SK-N-SH treated with all-trans-retinoic acid at 6 μM for 48 hours (cell line): ENCODE measurements at regions not wholly inside any gene's neighbourhood (a gene's known extent, or its start where the extent isn't known, plus 50 kb on each side); places are given as distances from the start of the nearest gene placed in this dataset.

Experiments used
- ATAC-seq: fragments of 200-7000 bp; cut with Tn5 transposase; 3 replicates; pipeline ENCODE4 v1.9.1; 2020; ENCODE audit warnings: mild to moderate bottlenecking, moderate library complexity
- ARNTL ChIP-seq: fragments of 450-650 bp; formaldehyde crosslinking; IDR thresholded peaks from 2 replicates; pipeline ENCODE4 v1.5.0; 2020; ENCODE audit warnings: low read depth, mild to moderate bottlenecking, moderate library complexity, borderline replicate concordance
- BACH2 ChIP-seq: fragments of 250-450 bp; sonication (Bioruptor Pico); IDR thresholded peaks from 2 replicates; pipeline ENCODE4 v1.9.0; 2021; ENCODE audit warnings: mild to moderate bottlenecking, borderline replicate concordance
- CSDC2 ChIP-seq: fragments of 250-450 bp; sonication (Bioruptor Pico); IDR thresholded peaks from 2 replicates; pipeline ENCODE4 v1.5.0; 2020; ENCODE audit warnings: mild to moderate bottlenecking, moderate library complexity
- CSRNP3 ChIP-seq: fragments of 250-450 bp; sonication (Bioruptor Pico); IDR thresholded peaks from 2 replicates; pipeline ENCODE4 v1.5.1; 2021; ENCODE audit warnings: mild to moderate bottlenecking, moderate library complexity
- ESRRG ChIP-seq: fragments of 250-450 bp; sonication (Bioruptor Pico); IDR thresholded peaks from 2 replicates; pipeline ENCODE4 v1.6.1; 2021; ENCODE audit warnings: mild to moderate bottlenecking
- GLIS3 ChIP-seq: fragments of 250-450 bp; sonication (Bioruptor Pico); IDR thresholded peaks from 2 replicates; pipeline ENCODE4 v1.5.0; 2020; ENCODE audit warnings: mild to moderate bottlenecking, moderate library complexity
- ISL1 ChIP-seq: fragments of 250-450 bp; sonication (Bioruptor Pico); IDR thresholded peaks from 2 replicates; pipeline ENCODE4 v2.1.2; 2022; ENCODE audit warnings: mild to moderate bottlenecking, moderate library complexity
- PPARA ChIP-seq: fragments of 250-450 bp; sonication (Bioruptor Pico); IDR thresholded peaks from 2 replicates; pipeline ENCODE4 v1.5.0; 2020; ENCODE audit warnings: mild to moderate bottlenecking, borderline replicate concordance
- SNAI2 ChIP-seq: fragments of 250-450 bp; sonication (Bioruptor Pico); IDR thresholded peaks from 2 replicates; pipeline ENCODE4 v1.5.0; 2020; ENCODE audit warnings: mild to moderate bottlenecking, moderate library complexity
- TCF4 ChIP-seq: fragments of 250-450 bp; sonication (Bioruptor Pico); IDR thresholded peaks from 2 replicates; pipeline ENCODE4 v1.8.0; 2021; ENCODE audit warnings: mild to moderate bottlenecking, moderate library complexity, borderline replicate concordance
- TOX ChIP-seq: fragments of 250-450 bp; sonication (Bioruptor Pico); IDR thresholded peaks from 2 replicates; pipeline ENCODE4 v1.8.0; 2021; ENCODE audit warnings: mild to moderate bottlenecking, moderate library complexity, borderline replicate concordance
- TSHZ2 ChIP-seq: fragments of 250-450 bp; sonication (Bioruptor Pico); IDR thresholded peaks from 2 replicates; pipeline ENCODE4 v1.5.0; 2020; ENCODE audit warnings: mild to moderate bottlenecking, moderate library complexity
- ZC3H10 ChIP-seq: fragments of 250-450 bp; sonication (Bioruptor Pico); IDR thresholded peaks from 2 replicates; pipeline ENCODE4 v1.5.1; 2021; ENCODE audit warnings: mild to moderate bottlenecking, moderate library complexity
- ZFP3 ChIP-seq: fragments of 250-450 bp; sonication (Bioruptor Pico); IDR thresholded peaks from 2 replicates; pipeline ENCODE4 v1.5.0; 2020; ENCODE audit warnings: mild to moderate bottlenecking, moderate library complexity
- ZFP30 ChIP-seq: fragments of 450-650 bp; formaldehyde crosslinking; IDR thresholded peaks from 2 replicates; pipeline ENCODE4 v1.5.0; 2022; ENCODE audit warnings: mild to moderate bottlenecking, moderate library complexity
- ZNF565 ChIP-seq: fragments of 450-650 bp; formaldehyde crosslinking; conservative IDR thresholded peaks from 2 replicates; pipeline ENCODE4 v1.5.0; 2020; ENCODE audit warnings: low read depth, mild to moderate bottlenecking, moderate library complexity
- ZNF70 ChIP-seq: fragments of 450-650 bp; formaldehyde crosslinking; IDR thresholded peaks from 2 replicates; pipeline ENCODE4 v1.5.0; 2020; ENCODE audit warnings: mild to moderate bottlenecking, moderate library complexity
- ZNF8 ChIP-seq: fragments of 450-650 bp; formaldehyde crosslinking; IDR thresholded peaks from 2 replicates; pipeline ENCODE4 v1.5.0; 2020; ENCODE audit warnings: mild to moderate bottlenecking, moderate library complexity
- TF ChIP-seq, protein P1 (sequence below): fragments of 250-450 bp; sonication (Bioruptor Pico); IDR thresholded peaks from 2 replicates; pipeline ENCODE4 v1.5.1; 2020; ENCODE audit warnings: low read depth, mild to moderate bottlenecking, moderate library complexity
- TF ChIP-seq, protein P2 (sequence below): fragments of 250-450 bp; sonication (Bioruptor Pico); IDR thresholded peaks from 2 replicates; pipeline ENCODE4 v1.8.0; 2021; ENCODE audit warnings: low read depth, mild to moderate bottlenecking, moderate library complexity, borderline replicate concordance

DNA sequence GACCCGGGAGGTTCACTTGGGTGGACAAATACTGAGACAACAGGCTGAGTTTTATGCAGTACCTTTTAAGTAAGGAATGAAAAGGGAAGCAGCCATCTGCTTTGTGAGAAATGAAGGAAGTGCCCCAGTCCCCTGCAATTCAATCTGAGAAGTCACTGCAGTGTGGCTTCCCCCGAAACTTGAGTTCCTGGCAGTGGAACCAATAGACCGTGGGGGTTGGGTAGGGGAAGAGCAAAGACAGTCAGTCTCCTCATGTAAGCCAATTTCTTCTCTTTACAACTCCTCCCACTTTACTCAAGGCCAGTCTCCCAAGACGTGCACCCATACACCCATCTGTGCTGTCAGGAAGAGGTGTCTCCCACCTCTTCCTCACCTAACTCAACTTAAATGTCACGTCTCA lies 206.5 kb downstream of the BCAT1 start:
- no peak for TF ChIP-seq ISL1
- TF ChIP-seq TCF4 (CRISPR knock-in tag), result no peak
- TF ChIP-seq TSHZ2 (CRISPR knock-in tag), result no peak
- no peak for TF ChIP-seq BACH2 (CRISPR knock-in tag)
- no peak for TF ChIP-seq ESRRG (CRISPR knock-in tag)
- no peak for TF ChIP-seq ZFP30 (CRISPR knock-in tag)
- TF ChIP-seq PPARA (CRISPR knock-in tag), result no peak
- no peak for TF ChIP-seq CSDC2 (CRISPR knock-in tag)
- TF ChIP-seq ZNF8 (CRISPR knock-in tag), result no peak
- TF ChIP-seq, protein P1, sequence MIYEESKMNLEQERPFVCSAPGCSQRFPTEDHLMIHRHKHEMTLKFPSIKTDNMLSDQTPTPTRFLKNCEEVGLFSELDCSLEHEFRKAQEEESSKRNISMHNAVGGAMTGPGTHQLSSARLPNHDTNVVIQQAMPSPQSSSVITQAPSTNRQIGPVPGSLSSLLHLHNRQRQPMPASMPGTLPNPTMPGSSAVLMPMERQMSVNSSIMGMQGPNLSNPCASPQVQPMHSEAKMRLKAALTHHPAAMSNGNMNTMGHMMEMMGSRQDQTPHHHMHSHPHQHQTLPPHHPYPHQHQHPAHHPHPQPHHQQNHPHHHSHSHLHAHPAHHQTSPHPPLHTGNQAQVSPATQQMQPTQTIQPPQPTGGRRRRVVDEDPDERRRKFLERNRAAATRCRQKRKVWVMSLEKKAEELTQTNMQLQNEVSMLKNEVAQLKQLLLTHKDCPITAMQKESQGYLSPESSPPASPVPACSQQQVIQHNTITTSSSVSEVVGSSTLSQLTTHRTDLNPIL (CRISPR knock-in tag), result no peak
- no peak for TF ChIP-seq ZNF70 (CRISPR knock-in tag)
- TF ChIP-seq CSRNP3 (CRISPR knock-in tag), result no peak
- no peak for ATAC-seq

GRCh38 chr12:24741216-24741615 lies 207.7 kb downstream of the BCAT1 start:
- ATAC-seq, result no peak
- TF ChIP-seq ZFP3 (no peak), TSHZ2 (CRISPR knock-in tag) (no peak), SNAI2 (CRISPR knock-in tag) (no peak), ARNTL (CRISPR knock-in tag) (no peak), ZNF70 (CRISPR knock-in tag) (no peak), CSRNP3 (CRISPR knock-in tag) (no peak)

DNA sequence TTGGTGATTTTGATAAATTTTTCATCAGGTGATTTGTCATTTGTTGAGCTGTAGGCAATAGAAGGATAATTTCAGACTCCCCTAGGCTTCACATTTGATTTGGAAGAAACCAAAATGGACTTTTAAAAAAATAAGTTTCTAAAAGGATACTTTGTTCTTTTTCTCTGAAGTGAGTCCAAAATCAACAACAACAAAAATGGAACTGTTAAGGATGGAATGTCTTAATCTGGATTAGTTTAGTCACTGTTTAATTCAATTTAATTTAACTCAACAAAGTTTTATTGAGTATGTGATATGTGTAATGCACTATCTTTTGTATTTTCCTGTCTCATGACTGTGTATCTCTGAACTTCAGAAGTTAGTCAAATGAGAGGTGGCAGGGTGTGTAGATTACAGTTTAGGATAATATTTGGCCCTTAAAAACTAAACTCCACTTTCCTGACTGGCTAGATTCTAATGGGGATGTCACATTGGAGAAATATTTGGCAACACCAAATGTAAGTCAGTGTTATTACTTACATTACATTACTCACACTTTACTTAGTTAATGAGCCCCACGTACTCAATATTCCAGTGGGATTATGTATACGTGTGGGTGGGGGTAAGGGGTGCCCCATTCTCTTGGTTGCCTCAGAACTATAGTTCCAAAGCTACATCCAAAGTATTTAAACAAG lies 209.7 kb downstream of the BCAT1 start:
- no peak for ATAC-seq
- peak; percentile 51 for TF ChIP-seq ISL1
- TF ChIP-seq GLIS3 (CRISPR knock-in tag), result no peak
- TF ChIP-seq ZC3H10, result 0 out of 2 replicates have a peak, but pooled peaks have one; percentile 43
- TF ChIP-seq ZFP3, result no peak

DNA sequence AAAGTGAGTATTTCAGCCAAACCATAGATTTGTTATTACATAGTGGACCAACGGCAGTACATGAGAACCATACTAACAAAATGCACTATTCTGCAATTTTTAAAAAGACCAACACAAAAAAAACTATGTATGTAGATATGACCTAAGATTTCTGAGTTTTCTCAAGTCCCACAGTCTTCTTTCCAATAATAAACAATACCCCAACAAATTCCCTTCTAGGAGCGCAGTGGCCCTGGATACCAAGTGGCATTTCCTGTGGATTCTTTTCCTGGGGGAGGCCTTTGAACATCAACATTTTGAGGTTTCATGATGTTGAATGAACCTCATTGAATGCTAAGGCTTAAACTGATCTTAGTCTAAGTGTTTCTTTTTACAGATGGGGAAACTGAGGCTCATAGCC lies 210.5 kb downstream of the BCAT1 start:
- ATAC-seq, result no peak
- TF ChIP-seq SNAI2 (CRISPR knock-in tag) (no peak), ZNF565 (CRISPR knock-in tag) (no peak), ZFP30 (CRISPR knock-in tag) (no peak), ESRRG (CRISPR knock-in tag) (no peak), ZFP3 (no peak), TSHZ2 (CRISPR knock-in tag) (no peak), ISL1 (no peak), TOX (CRISPR knock-in tag) (no peak), ZNF70 (CRISPR knock-in tag) (no peak), ARNTL (CRISPR knock-in tag) (no peak), PPARA (CRISPR knock-in tag) (no peak), BACH2 (CRISPR knock-in tag) (no peak), GLIS3 (CRISPR knock-in tag) (no peak)
- TF ChIP-seq, protein P2, sequence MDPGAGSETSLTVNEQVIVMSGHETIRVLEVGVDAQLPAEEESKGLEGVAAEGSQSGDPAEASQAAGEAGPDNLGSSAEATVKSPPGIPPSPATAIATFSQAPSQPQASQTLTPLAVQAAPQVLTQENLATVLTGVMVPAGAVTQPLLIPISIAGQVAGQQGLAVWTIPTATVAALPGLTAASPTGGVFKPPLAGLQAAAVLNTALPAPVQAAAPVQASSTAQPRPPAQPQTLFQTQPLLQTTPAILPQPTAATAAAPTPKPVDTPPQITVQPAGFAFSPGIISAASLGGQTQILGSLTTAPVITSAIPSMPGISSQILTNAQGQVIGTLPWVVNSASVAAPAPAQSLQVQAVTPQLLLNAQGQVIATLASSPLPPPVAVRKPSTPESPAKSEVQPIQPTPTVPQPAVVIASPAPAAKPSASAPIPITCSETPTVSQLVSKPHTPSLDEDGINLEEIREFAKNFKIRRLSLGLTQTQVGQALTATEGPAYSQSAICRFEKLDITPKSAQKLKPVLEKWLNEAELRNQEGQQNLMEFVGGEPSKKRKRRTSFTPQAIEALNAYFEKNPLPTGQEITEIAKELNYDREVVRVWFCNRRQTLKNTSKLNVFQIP (CRISPR knock-in tag), result no peak
